GM18870 (cell line): ENCODE measurements at regions not wholly inside any gene's neighbourhood (a gene's known extent, or its start where the extent isn't known, plus 50 kb on each side); places are given as distances from the start of the nearest gene placed in this dataset.

Experiments
- ATAC-seq: cut with Tn5 transposase; IDR thresholded peaks from one replicate; pipeline ENCODE4 v1.9.1; 2021; ENCODE audit warnings: moderate library complexity; ENCODE audit not compliant: unreplicated experiment

- ATAC-seq = no peak
Observed at GRCh38 chr4:63644396-63644795, 764.9 kb downstream of the TECRL start.

- no peak for ATAC-seq
Observed at GRCh38 chr4:63637270-63637669, 772.0 kb downstream of the TECRL start.

- ATAC-seq = no peak
Observed at GRCh38 chr4:63632858-63633257, 776.4 kb downstream of the TECRL start.

GRCh38 chr4:63620271-63620670 lies 789.0 kb downstream of the TECRL start:
- no peak for ATAC-seq

- ATAC-seq = no peak
Observed at GRCh38 chr4:63619771-63620170, 789.5 kb downstream of the TECRL start.

- ATAC-seq = no peak
Observed at GRCh38 chr4:63618883-63619718, 790.1 kb downstream of the TECRL start.

GRCh38 chr4:63607169-63607872 lies 801.9 kb downstream of the TECRL start:
- ATAC-seq = no peak

GRCh38 chr4:63589796-63590195 lies 819.5 kb downstream of the TECRL start:
- ATAC-seq = no peak

- no peak for ATAC-seq
Observed at GRCh38 chr4:63583561-63583960, 825.7 kb downstream of the TECRL start.

- no peak for ATAC-seq
Observed at GRCh38 chr4:63583007-63583406, 826.2 kb downstream of the TECRL start.

- peak; percentile 65 for ATAC-seq
Observed at GRCh38 chr4:63580796-63581475, 828.3 kb downstream of the TECRL start.

- ATAC-seq = no peak
Observed at GRCh38 chr4:63578383-63578782, 830.9 kb downstream of the TECRL start.

GRCh38 chr4:63566658-63567057 lies 842.6 kb downstream of the TECRL start:
- no peak for ATAC-seq

GRCh38 chr4:63563288-63564014 lies 845.8 kb downstream of the TECRL start:
- no peak for ATAC-seq

- ATAC-seq = no peak
Observed at GRCh38 chr4:63558709-63559108, 850.5 kb downstream of the TECRL start.

GRCh38 chr4:63556332-63556731 lies 852.9 kb downstream of the TECRL start:
- no peak for ATAC-seq

- ATAC-seq = no peak
Observed at GRCh38 chr4:63553123-63553522, 856.1 kb downstream of the TECRL start.

- ATAC-seq = no peak
Observed at GRCh38 chr4:63541828-63542227, 867.4 kb downstream of the TECRL start.

GRCh38 chr4:63529581-63530337 lies 879.5 kb downstream of the TECRL start:
- no peak for ATAC-seq

- ATAC-seq = no peak
Observed at GRCh38 chr4:63528256-63528991, 880.8 kb downstream of the TECRL start.
